Anterior cingulate cortex (tissue), 58 donors: ENCODE measurements at regions not wholly inside any gene's neighbourhood (a gene's known extent, or its start where the extent isn't known, plus 50 kb on each side); places are given as distances from the start of the nearest gene placed in this dataset.

ENCODE experiments used
- DNase-seq, 58 donors: peaks; one replicate each; lab custom pipeline; 2025; lab: John Stamatoyannopoulos, UW

DNA sequence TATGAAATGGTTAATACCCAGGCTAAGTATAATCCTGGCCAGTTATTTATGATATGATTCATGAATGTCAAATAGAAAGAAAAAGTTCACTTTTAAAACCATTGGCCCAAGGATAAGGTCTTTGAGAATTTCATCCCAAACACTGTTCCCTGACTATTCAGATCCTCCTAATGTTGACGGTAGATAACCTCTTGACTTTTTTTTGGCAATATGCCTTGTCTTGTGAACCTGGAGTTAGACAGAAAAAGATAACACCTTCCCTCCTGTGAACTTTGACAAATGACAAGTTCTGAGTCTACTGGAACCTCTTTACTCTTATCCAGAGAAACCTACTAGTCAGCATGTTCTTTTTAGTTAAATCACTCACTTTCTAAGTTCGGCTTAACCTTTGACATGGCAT, 166.8 kb upstream of the PREP start:
- no peak for DNase-seq

DNA sequence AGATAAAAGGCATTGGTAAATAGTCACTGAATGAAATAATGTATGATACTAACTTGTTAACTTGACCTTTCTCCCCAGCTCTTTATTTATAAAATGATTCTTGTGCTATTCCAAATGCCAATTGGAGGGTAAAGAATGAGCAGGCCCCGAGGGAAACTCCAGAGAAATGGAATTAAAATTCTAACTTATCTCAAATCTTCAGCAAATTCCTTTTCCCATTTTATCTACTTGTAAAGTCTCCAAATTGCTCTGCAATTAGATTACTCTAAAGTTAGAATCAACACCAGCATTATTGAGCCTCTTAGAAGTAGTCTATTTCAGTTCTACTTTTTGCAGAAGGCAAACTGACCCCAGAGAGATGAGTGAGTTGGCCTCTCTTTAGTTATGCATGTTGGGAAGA, 165.9 kb upstream of the PREP start:
- DNase-seq: no peak

DNA sequence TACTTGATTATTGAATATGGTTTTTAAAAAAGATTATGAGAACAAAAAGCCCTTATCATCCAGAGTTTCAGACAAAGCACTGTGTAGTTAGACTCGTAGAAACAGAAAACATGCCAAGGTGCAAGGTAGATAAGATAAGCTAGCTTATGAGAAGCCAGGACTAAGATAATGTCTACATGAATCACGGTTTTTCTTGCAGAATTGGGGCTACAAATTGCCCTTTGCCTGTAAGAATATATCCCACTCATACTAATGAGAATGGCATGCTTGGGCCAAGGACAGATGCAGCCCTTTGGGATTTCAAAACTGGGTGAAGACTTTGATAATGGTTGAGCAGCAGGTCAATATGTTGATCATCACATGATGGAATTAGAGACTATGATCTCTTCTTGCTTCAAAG, 165.3 kb upstream of the PREP start:
- no peak for DNase-seq

DNA sequence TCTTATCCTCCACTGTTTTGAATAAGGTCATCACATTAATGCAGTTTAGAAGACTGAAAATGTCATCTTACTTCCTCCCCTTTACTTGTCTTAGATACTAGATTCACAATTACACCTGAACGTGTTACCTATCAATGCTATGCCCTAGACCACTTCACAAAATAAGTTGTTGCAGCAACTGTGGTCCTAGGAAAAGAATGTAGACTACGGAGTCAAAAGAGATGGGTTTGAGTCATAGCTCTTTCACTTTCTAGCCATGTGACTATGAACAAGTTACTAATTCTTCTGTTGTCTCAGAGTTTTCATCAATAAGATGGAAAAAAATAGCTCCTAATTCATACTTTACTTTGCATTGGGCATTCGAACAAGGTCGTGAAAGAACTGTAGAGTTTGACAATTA, 164.3 kb upstream of the PREP start:
- no peak for DNase-seq

DNA sequence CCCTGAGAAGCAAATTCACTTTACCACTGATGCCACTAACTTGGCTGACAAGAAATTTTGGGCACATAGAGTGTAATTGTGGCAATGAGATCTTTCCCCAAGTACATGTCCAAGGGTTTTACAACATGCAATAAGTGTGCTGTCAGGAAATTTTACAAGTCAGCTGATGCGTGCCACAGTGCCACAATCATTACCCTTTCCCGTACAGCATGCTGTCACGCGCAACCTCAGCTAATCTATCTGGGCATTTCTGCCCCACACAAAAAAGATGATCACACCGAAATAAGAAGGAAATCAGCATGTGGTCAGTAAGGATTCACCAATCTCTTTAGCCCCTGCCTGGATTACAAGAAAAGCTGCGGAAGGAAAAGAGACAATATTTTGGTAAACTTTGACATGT, 163.6 kb upstream of the PREP start:
- no peak for DNase-seq

DNA sequence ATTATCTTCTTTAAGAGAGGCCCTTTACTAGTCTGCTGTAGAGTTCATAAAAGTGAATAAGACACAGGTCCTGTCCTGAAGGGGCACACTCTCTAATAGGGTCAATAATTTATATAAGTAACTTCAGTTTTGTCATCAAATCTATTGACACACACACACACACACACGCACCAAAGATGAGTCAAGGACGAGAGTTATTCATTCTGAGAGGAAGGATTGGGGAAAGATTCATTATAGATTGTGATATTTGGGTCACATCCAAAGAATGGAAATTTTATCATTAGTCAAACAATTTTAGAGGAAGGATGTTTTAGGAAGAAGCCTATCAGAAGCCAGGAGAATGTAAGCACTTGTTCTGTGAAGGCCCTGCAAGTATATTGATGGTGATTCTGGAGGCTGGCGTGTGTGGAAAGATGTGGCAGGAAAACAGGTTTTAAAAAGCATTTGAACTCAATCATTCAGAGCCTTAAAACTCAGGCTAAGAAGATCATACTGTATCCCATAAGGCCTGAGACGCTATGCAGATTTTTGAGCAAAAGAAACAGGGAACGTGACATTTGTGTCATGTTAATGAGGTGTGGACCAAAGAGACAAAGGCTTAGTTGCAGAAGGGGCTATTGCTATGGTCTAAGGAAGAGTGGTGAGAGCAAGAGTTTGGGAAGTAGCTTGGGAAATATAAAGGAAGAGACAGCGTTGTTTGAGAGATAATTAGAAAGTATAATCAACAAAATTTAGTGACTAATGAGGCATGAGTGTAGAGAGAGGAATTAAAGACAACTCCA, 161.4 kb upstream of the PREP start:
- DNase-seq: no peak

DNA sequence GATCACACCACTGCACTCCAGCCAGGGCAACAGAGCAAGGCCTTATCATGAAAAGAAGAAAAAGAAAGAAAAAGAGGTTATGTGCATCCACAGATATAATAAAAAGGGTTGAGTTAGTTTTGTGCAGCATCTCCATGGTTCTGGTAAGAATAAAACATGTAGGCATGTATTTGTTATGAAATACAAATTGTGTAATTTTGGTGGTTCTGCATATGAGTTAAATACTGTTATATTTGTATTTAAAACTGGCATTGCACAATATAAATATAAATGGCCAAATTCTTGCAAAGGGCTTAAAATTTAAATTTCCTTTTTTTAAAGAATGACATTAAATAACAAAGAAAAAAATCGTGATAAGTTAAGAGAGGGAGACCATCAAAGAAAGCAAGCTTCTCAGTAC, 159.1 kb upstream of the PREP start:
- no peak for DNase-seq

DNA sequence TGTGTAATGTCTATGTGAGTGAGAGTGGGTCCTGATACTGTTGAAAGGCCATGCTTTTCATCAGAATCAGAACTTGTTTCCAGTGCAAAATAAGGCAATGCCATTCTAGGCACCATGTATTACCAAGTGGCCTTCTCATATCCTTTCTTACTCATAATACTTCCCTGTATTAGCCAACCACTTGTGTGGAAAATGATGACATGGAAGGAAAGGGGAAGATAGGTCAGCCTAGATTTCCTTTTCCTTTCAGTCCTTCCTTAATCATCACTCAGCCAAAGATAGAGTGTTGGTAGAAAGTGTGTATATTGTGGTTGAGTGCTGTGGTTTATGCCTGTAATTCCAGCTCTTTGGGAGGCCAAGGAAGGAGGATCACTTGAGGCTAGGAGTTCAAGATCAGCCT, 158.6 kb upstream of the PREP start:
- no peak for DNase-seq

DNA sequence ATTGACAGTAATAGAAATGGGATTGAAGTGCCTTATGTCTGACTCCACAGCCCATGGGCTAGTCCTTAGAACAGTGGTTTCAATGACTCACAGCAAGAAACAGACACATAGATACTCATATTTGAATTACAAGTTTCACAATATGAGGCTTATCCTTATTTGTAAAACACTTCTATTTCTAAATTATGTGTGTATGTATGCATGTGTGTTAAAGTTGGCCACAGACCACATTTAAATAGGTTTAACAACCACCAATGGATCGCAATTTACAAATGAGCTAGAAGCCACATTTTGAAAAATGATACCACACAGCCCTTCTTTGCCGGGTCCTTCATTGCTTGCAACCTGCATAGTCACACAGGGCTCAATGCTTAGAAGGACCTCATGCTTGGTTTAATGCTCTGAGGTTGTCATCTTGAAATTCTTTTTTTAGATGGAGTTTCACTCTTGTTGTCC, 157.8 kb upstream of the PREP start:
- no peak for DNase-seq

DNA sequence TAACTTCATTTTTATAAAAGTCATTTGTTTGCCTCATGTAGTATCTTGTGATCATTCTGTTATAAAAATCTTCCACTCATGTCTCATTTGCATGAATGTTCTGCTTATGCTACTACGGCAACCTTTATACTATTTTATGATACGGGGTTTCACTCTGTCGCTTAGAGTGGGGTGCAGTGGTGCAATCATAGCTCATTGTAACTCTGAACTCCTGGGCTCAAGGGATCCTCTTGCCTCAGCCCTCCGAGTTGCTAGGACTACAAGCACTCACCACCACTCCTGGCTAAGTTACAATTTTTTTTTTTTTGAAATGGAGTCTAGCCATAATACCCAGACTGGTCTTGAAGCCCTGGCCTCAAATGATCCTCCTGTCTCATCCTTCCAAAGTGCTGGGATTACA, 154.4 kb upstream of the PREP start:
- DNase-seq: no peak

DNA sequence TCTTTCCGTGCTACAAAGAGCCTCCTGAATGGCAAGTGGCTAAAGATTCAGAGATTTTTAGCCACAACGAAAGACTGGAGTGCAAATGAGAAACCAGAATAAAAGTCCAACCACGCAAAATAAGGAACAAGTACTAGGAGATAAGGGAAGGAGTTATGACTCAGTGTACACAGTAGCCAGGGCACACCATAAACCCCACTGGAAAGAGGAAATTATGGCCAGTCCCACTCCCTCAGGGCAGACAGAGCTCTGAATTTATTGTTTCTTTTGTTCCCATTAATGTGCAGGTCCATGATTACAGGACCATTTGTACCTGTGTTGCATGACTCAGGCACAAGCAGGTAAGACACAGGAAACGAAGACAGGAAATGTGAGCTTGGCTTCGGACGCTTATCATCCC, 150.3 kb upstream of the PREP start:
- no peak for DNase-seq

DNA sequence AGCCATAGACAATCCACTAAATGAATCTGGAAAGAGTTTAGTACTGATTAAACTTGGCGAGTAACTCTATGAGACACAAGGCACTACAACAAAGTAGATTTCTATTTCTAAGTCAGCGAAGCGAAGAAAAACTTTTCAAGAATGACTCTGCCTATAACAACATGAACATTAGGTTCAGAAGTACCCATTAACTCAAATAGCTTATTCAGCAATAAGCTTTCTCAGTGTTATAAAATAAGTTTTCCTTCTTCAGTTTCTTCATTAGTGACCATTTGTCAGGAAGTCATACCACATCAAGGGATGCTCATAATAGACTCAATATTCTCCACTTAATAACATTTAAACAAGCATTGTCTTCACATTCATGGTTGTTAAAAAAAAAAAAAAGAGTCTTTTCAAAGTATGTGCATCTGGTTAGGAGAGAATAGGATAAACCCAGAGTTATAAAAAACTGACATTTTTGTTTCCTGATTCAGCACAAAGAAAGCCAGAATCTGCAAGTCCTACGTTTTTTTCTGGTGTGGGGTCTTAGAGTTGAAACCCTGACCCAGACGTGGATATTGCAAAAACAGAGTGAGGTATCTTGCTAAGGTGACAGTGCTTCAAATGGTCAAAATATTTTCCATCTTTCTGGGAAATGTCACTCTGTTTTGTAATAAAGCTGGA, 148.2 kb upstream of the PREP start:
- no peak for DNase-seq

DNA sequence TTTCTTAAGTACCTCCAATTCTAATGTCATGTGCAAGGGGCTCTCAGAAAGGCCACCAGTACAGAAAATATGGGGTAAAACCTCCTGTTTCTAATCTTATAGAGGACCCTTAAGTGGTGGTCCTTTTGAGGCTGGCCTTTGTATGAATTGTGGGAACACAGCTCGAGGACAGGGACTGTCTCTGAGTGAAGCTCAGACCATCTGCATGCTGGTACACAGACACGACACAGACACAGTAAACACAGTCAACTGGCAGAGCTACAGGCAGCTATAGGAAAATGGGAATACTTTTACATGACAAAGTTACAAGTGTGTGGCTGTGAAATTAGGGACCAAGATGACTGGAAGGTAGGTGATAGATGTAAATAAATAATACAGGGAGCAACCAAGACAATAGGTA, 143.9 kb upstream of the PREP start:
- DNase-seq: no peak

DNA sequence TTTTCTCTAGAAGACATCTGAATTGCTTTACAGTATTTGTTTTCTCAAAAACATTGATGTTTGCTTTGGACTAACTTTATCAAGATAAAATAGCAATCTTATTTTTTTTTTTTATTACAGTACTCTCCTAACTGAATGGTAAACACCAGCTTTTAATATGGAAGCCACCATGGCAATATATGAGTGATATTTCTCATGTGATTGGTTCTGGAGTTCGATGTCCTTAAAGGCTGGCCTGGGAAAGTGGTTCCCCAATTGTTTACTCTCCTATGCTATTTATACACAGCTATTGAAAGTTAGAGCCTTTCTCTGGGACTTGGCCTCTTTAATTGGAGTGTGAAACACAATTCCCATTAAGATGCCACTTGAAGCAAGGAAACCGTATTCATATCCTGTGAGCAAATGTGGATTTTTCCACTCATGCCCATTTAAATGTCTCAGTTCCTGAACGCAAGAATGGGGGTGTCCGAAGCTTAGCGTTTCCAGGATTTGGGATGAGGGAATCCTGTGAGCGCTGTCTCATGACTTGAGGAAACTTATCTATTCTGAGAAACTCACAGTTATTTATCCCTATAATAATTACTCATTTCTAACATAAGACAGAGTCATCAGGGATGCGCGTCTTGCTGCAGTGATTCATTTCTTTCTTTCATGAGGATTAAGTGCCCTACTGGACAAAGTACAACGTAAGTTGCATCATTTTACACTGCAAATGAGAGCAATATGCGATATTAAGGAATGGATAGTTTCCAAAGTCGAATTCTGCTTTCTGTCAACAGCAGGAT, 143.3 kb upstream of the PREP start:
- no peak for DNase-seq

DNA sequence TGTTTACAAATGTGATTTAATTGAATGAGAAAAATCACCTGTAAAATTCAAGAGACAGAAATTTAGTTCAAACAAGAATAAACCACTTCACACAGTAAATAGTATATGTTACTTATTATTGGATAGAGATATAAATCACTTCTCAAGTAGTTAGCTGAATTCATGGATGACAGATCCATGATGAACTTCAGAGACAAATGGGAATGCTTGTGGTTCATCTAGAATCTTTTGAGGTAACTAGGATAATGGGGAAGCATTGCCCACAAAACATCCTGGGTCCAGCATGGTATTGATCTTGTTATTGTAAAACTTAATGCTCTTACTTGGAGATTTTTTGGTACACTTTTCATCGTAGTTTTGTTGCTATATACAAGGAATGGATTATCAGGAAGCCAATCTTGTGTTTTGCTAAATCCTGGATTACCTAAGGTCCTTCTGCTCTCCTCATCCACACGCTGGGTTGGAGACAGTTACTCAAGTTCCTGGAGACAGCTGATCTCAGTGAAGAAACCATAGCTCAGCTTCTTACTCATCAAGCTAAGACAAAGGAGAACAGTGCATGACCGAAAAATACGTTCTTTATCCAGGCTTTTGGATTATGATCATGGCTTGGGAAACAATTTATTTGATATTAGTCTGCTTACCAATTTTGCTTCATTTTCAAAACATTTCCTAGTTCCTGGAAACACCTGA, 142.5 kb upstream of the PREP start:
- DNase-seq: no peak

DNA sequence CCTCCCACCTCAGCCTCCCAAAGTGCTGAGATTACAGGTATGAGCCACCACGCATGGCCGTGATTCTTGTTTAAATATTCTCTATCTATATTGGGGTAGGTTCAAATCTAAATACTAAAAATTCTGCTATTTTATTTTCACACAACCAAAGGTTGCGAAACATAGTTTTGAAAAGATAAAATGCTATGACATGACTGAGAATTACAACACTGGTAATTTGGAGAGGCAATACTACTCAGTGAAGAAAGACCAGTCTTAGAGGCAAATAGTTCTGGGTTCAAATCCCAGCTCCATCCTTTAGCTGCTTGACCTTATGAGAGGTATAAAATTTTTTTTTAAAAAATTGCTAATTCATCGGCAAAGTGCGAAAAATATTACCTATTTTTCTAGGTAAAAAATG, 137.0 kb upstream of the PREP start:
- no peak for DNase-seq

DNA sequence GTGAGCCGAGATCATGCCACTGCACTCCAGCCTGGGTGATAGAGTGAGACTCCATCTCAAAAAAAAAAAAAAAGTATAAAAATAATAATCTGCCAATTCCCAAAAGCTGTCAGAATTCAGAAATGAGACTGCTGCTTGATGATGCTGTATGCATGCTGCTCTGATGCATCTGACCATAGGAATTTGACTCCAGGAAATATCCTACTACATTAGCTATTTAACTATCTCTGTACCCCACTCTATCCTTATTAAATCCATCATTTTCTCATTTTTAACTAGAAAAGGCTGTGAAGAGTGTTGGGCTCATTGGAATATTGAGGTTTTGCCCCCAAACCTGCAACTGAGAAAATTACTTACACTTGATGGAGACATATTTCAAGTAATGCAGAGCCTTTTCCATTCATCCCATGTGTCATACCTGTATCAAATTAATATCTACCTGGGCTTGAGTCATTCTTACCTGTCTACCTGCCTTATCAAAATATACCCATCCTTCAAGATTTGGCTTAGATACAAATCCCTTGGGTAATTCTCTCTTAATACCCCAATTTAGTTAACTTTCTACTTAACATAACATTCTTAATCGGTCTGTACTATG, 135.2 kb upstream of the PREP start:
- no peak for DNase-seq

DNA sequence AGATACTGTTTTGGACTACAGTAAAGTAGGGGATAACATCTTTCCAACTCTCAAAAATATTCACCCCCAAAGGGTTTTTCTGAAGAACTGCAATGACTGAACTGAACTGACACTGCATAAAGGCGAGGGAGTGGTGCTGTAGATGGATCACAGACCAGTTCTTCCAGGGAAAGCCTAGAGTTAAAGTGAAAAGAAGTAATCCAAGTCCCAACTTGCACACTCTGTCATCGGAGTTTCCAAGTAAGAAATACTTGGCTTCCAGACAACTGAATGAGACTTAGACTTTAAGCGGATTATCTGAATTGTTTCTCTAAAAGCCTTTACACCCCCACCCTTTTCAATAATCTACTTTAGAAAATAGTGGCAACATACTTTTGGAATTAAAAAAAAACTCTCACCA, 134.1 kb upstream of the PREP start:
- DNase-seq: no peak

DNA sequence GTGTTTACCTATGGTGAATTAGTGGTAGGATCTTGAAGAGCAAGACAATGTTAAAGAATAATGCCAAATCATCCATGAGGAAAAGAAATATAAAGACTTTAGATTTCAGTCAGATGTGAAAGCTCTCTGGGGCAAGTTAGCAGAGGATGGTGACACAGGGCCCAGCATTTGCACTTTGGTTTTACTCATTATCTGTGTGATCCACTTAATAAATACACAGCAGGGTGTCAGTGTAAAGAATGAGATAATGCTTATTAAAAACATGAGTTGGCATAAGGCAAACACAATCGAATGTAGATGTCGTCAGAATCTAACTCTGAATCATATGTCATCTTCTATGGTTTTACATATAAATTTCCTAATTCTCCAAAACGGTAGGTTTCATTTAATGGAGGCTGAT, 130.4 kb upstream of the PREP start:
- DNase-seq: no peak

DNA sequence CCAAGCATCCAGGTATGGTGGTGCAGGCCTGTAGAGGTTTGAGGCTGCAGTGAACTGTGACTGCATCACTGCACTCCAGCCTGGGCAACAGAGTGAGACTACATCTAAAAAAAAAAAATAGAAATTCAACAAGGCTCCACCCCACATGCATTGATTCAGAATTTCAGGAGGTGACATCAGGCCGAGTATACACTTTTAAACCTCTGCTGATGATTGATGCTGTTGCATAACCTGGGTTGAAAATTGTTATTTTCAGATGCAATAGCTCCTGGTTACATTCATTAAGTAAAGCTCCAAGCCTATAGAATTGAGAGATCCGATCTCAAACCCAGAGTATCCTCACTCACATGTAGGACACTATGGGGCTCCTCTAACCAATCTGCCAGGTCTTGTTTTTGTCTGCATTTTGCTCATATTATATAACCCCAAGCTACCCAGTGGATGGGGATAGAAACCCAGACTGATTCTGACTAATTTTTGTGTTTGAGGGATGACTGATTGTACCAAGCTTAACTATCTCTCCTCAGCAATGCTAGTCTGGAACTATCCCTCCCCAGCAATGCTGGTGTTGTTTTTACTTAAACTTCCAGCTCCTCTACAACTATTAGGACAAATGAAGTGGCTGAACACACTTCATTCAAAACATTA, 123.5 kb upstream of the PREP start:
- no peak for DNase-seq
